ENCODE measurements at regions not wholly inside any gene's neighbourhood (a gene's known extent, or its start where the extent isn't known, plus 50 kb on each side); places are given as distances from the start of the nearest gene placed in this dataset.

DNA sequence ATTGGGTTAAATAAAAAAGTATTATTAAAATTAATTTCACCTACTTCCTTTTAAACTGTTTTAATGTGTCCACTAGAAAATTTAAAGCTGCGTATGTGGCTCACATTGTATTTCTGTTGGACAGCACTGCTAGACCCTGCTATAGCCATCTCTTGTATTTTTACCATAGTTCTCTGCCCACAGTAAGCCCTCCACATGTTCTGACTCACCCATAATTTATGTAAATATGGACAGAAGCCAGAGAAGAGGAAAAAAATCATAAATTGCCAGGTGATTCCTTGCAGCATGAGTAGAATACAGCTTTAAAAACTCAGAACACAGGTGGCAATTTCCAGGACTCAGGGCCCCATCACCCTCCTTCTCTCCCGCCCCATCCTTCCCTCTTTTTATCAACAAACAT lies 142.4 kb upstream of the MEX3C start:
- TF ChIP-seq POLR2A (IDR thresholded peaks at IDR 0.05; ENCODE audit: low read length), result no peak
- TF ChIP-seq GATA1 (IDR thresholded peaks at IDR 0.05; ENCODE audit: low read depth, low read length), result no peak
